GM12892 (cell line): ENCODE measurements at regions not wholly inside any gene's neighbourhood (a gene's known extent, or its start where the extent isn't known, plus 50 kb on each side); places are given as distances from the start of the nearest gene placed in this dataset.

ENCODE experiments used
- POLR2A ChIP-seq: IDR thresholded peaks from 2 replicates; pipeline ENCODE4 v1.6.1; 2011; ENCODE audit warnings: low read depth, low read length, control low read depth
- TAF1 ChIP-seq: IDR thresholded peaks from 2 replicates; pipeline ENCODE4 v1.6.1; 2011; ENCODE audit warnings: low read depth, mild to moderate bottlenecking, control low read depth, low read length, borderline replicate concordance

DNA sequence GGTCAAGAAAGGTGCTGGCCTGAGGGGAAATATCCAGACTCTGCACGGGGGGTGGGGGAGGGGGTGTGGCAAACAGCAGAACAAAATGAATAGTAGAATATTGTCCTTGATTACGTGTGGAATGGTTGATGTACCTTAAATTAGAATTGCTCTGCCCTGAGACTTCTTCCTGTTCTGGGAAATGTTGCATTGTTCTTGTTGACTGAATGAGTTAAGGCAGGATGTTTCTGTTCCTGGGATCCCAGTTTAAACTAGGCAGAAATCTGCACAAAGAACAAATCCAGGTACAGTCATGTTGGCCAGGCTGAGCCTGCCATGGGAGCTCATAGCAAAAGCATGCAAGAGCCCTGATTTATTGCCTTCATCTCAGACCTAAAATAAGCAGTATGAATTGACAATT lies 558.7 kb upstream of the VSTM2A start:
- TF ChIP-seq POLR2A (no peak), TAF1 (no peak)
